GM12875 (cell line): ENCODE measurements at regions not wholly inside any gene's neighbourhood (a gene's known extent, or its start where the extent isn't known, plus 50 kb on each side); places are given as distances from the start of the nearest gene placed in this dataset.

ENCODE experiments used
- H3K4me3 ChIP-seq: one replicate; pipeline ENCODE4 v1.5.1; 2011; ENCODE audit warnings: low read depth, low read length, control low read depth
- TF ChIP-seq, protein P1 (sequence below): IDR thresholded peaks from 2 replicates; pipeline ENCODE4 v1.5.1; 2011; ENCODE audit warnings: low read depth, mild to moderate bottlenecking, control low read depth, inconsistent platforms, low read length, moderate library complexity, borderline replicate concordance; ENCODE audit not compliant: insufficient read depth

DNA sequence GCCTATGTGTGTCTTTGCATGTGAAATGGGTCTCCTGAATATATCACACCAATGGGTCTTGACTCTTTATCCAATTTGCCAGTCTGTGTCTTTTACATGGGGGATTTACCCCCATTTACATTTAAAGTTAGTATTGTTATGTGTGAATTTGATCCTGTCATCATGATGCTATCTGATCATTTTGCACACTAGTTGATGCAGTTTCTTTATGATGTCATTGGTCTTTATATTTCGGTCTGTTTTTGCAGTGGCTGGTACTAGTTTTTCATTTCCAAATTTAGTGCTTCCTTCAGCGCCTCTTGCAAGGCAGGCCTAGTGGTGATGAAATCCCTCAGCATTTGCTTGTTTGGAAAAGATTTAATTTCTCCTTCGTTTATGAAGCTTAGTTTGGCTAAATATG lies 555.2 kb upstream of the BTBD3 start:
- no peak overlapping the region for H3K4me3 ChIP-seq
- TF ChIP-seq, protein P1, sequence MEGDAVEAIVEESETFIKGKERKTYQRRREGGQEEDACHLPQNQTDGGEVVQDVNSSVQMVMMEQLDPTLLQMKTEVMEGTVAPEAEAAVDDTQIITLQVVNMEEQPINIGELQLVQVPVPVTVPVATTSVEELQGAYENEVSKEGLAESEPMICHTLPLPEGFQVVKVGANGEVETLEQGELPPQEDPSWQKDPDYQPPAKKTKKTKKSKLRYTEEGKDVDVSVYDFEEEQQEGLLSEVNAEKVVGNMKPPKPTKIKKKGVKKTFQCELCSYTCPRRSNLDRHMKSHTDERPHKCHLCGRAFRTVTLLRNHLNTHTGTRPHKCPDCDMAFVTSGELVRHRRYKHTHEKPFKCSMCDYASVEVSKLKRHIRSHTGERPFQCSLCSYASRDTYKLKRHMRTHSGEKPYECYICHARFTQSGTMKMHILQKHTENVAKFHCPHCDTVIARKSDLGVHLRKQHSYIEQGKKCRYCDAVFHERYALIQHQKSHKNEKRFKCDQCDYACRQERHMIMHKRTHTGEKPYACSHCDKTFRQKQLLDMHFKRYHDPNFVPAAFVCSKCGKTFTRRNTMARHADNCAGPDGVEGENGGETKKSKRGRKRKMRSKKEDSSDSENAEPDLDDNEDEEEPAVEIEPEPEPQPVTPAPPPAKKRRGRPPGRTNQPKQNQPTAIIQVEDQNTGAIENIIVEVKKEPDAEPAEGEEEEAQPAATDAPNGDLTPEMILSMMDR: no peak

DNA sequence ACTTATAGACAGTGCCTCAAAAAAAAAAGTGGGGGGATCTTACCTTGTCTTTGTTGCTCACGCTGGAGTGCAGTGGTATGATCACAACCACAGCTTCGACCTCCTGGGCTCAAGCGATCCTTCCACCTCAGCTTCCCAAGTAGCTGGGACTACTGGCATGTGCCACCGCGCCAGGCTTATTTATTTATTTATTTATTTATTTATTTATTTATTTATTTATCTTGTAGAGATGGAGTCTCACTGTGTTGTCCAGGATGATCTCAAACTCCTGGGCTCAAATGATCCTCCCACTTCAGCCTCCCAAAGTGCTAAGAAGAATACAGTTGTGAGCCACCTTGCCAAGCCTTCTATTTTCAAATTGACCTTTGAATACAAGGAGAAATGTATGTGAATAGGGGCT lies 553.0 kb upstream of the BTBD3 start:
- H3K4me3 ChIP-seq: no peak overlapping the region
- TF ChIP-seq, protein P1: no peak

DNA sequence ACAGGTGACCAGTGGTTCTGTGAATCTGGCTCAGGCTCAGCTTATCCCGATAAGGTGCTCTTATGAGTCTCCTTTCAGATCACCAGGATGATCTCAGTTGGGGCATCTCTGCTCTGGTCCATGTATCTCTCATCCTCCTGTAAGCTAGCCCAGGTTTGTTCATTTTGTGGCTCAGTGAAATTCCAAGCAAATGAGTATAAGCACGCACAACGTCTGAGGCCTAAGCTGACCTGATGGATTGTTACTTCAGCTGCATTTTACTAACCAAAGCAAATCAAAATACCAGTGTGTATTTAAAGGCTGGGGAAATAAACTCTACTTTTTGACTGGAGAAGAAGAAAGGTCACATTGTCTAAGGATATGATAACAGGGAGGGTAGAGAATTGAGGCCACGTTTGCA lies 551.0 kb upstream of the BTBD3 start:
- TF ChIP-seq, protein P1: no peak
- H3K4me3 ChIP-seq: no peak overlapping the region

DNA sequence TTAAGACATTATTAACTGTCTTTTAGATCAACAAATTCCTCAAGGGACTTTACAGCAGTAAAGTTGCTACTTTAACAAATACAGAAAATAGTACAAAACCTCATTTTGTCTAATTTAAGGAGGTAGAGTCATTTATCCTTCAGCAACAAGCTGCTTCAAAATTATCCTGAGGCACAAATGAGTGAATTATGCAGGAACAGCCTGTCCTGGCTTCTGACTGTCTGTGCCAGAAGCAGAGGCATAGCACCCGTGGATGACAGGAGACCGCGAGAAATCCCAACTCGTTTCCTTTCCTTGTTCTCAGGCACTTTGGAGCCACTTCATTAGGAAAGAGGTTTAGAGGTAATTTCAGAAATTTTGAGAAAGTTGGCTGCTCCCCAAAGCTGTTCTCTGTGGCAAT lies 549.2 kb upstream of the BTBD3 start:
- TF ChIP-seq, protein P1: no peak
- no peak overlapping the region for H3K4me3 ChIP-seq

DNA sequence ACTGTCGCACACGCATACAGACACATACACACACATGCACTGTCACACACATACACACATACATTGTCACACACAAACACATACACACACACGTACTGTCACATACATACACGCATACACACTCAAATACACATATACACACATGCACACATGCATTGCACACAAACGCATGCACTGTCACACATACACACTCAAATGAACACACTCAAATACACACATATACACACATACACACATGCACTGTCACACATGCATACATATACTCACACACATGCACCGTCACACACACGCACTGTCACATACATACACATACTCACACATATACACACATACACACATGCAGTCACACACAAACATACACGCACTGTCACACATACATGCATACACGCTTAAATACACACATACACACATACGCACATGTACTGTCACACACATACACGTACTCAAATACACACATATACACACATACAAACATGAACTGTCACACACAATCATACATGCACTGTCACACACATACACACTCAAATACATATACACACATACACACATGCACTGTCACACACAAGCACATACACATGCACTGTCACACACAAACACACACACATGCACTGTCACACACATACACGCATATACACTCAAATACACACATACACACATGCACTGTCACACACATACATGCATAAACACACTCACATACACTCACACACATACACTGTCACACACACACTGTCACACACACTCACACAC lies 548.6 kb upstream of the BTBD3 start:
- H3K4me3 ChIP-seq: no peak overlapping the region
- TF ChIP-seq, protein P1: no peak

DNA sequence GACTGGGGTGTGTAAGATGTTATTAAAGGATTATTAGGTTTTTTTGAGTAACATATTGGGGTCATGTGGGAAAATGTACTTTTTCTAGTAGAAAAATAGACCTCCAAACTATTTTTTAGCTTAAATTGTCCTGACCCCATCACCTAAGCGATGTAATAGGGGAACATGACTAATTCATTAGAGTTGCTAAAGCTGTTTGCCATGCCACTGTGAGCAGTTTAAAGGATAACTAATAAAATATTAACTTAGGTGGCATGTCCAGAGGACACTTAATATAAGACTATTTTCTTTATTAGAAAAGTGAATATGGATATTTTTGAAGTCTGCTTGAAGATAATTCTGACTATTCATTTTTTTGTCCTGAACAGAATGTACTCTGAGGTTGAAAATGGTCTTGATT lies 545.9 kb upstream of the BTBD3 start:
- no peak overlapping the region for H3K4me3 ChIP-seq
- TF ChIP-seq, protein P1: no peak
